ENCODE measurements at regions not wholly inside any gene's neighbourhood (a gene's known extent, or its start where the extent isn't known, plus 50 kb on each side); places are given as distances from the start of the nearest gene placed in this dataset.

- TF ChIP-seq CTCF (IDR thresholded peaks at IDR 0.05) (no peak), POLR2A (IDR thresholded peaks at IDR 0.05) (no peak), POLR2AphosphoS5 (IDR thresholded peaks at IDR 0.05) (no peak), EP300 (IDR thresholded peaks at IDR 0.05) (no peak)
Observed at GRCh38 chr3:165521131-165521871, 315.9 kb downstream of the BCHE start.

Measured in gastroesophageal sphincter (tissue), 3 donors.